ENCODE measurements at regions not wholly inside any gene's neighbourhood (a gene's known extent, or its start where the extent isn't known, plus 50 kb on each side); places are given as distances from the start of the nearest gene placed in this dataset.
"Not testable (repeated sequence)": the region's sequence is repeated elsewhere in the genome, so short reads cannot be mapped to it uniquely, and the experiment has no call there.

DNA sequence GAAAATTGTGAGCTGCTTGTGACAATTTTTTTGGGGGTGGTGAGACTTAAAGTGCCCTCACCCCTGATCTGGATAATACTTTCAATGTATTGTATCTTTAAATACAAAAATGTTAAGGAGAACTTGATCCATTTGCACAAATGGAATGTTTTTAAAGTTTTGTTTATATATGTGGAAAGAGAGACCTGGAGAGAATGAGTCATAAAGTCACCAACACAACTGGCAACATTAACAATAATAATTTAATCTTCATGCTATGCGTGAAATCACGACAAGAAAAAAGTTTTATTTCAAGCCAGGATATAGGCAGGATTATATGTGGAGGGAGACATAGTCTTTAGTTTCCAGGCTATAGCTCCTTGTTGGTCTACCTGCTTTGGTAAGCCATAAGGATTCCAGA is 537.5 kb downstream of the GPAM start:
- no peak for DNase-seq

DNA sequence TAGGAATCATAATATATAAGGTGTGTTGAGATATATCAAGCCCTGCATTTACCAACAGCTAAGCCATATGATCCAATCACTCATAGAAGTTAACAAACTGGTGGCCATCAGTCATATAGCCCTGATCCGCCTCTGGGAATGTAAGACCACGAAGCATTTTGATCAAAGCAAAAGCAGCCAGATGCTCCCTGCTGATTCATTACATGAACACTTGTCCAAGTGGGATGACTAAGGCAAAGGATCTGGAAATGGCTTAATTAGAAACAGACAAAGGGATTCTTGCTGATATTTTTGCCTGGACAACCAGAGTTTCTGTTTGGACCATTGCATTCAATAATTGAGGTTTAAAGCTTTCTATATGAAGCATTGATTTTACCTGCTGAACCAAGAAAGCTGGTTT is 535.5 kb downstream of the GPAM start:
- DNase-seq, result no peak

DNA sequence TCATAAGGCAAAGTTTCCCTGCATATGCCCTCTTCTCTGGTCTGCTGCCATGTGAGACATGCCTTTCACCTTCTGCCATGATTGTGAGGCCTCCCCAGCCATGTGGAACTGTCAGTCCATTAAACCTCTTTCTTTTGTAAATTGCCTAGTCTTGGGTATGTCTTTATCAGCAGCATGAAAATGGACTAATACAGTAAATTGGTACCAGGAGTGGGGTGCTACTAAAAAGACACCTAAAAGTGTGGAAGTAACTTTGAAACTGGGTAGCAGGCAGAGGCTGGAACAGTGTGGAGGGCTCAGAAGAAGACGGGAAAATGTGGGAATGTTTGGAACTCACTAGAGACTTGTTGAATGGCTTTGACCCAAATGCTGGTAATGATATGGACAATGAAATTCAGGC is 534.5 kb downstream of the GPAM start:
- not testable (repeated sequence) for DNase-seq

DNA sequence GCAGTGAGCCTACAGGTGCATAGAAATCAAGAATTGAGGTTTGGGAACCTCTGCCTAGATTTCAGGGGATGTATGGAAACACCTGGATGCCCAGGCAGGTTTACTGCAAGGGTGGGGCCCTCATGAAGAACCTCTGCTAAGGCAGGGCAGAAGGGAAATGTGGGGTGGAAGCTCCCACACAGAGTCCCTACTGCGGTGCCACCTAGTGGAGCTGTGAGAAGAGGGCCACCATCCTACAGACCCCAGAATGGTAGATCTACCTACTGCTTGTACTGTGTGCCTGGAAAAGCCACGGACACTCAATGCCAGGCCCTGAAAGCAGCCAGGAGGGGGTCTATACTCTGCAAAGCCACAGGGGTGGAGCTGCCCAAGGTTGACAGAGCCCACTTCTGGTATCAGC is 533.5 kb downstream of the GPAM start:
- DNase-seq, result no peak

DNA sequence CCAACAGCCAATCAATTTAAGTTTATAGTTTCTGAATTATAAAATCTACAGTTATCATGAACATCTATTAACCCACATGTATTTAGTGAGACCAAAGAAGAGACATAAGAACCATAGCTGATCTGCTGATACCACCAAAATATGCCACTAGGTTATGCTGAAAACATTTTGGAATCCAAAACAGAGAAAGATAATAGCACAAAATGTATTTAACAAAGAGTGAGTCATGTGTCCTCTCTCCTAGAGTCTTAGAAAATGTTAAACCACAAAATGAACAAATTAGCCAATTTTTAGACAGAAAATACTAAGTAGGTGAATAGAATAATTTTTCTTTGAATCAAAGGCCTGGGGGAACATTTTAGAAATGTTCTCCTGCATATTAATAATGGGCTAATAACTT is 527.5 kb downstream of the GPAM start:
- no peak for DNase-seq

DNA sequence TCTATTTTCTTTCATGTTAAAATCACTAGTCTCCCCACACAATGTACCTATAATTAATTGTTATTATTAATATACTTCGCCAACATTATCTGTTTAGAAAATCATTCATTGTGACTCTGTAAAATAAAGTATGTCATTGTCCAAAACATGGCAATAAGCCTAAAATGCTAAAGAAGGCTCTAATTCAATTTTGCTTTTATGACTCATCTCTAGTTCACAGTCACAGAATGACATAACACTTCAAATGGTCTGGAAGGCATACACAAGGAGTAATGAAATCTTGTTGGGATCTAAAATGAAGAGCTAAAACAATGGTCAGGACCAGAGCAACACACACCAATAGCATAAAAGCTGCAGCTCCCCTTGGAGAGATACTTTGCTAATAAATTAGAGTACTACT is 505.8 kb downstream of the GPAM start:
- DNase-seq, result no peak

DNA sequence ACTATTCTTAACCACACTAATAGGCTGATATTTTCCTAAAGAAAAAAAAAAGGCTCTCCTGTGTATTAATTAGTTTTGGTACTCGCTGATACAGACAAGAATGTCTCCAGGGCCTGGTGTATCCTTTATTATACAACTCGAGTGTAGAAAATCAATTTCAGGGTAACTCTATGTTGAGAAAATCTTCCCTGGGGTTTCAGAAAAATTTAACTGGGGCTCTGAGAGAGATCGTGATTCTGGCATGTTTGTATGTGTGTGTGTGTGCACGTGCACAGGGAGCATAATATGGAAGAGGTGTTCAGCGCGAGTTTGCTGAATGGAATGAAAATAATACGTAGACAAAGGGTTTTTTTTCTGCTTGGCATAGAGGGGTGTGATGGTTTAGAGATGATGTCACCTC is 496.8 kb downstream of the GPAM start:
- DNase-seq, result no peak

DNA sequence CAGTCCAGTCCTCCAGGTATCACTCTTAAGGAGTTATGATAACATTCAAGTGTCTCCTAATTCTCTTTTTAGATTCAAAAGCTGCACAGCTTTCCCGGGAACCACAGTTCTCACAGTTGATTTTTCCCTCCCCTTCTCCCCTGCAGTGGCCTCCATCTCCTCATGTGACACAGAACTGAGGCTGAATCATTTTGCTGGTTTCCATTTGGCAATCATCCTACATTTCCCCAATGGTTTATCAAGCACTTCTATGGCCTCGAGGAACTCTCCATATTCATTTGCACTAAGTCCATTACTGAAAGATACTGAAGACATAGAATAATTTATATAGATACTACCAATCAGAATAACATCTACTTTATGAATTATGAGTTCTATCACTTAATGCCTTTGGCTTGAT is 484.9 kb downstream of the GPAM start:
- DNase-seq, result no peak

DNA sequence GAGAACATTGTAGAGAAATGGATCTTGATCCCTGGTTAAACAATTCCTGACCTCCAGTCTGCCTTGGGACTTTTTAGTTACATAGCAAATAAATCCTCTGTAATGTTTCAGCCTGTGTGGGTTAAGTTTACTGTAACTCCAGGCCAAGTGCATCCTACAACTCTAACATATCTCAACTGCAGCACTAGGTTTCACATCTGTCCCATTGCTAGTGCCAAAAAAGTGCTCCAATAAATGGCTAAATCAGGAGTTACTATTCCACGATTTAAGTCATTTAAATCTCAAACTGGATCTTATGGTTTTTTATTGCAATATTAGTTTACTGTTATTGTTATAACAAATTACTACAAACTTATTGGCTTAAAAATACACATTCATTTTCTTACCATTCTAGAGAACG is 479.6 kb downstream of the GPAM start:
- no peak for DNase-seq

DNA sequence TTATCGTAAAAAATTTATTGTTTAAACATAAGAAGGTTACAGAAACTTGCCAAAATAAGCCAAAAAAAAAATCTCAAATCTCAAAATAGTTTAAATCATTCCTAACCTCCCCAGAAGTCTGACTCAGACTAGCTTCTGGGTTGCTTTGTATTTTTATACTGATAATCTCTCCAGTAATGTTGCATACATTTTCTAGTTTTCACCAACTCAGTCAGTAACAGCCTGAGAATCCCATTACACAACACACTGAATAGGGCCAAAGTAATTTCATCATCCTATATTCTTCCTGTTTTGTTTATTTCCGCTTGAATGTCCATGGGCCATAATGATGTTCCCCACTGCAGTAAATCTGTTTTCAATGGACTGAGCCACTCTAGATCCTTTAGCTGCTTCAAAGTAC is 478.5 kb downstream of the GPAM start:
- DNase-seq, result no peak

DNA sequence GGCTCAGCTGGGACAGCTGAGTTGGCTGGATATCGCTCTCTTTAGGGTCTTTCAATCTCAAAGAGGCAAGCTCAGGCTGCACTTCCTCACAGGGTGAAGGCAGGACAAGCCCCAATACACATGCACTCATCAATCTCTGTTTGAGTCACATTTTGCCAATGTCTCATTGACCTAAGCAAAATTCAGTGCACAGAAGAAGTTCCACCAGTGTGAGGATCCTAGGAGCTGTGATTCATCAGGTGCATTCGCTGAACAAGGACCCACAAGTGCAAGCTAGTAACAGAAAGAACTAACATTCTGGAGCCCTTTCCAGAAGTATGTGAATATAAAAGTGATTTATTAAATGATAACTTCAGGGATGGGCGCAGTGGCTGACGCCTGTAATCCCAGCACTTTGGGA is 477.2 kb downstream of the GPAM start:
- no peak for DNase-seq

DNA sequence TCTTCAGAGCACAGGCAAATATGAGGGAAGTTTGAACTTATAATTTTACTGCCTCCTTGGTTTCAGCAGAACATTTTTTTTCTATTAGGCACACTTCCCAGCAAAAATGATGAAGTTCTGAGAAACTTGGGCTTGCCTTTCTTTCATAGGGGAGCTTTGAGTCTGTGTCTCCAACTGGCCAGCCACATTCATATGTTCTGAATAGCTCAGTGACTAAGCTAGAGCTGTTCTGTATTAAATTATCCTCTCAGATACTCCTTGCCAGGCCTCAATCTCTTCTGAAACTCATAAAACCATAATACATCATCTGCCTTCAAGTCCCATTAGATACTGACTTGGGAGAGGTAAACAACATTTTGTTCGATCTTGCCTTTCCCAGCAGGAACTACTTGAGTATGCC is 476.5 kb downstream of the GPAM start:
- DNase-seq, result no peak

DNA sequence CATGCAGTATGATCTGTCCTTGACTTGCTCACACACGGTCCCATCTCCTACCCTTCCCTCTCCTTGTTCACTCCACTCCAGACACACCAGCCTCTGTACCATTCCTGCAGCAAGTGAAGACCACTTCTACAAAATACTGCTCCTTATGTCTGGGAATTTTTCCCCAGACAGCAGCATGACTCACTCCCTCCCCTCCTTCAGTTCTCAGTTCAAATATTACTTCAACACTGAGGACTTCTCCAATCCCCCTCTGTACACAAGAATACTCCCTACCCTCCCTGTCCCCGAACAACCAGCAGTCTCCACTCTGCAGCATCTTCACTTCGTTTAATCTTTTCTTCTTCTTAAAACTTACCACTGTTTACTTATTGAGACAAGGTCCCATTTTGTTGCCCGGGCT is 474.0 kb downstream of the GPAM start:
- no peak for DNase-seq

DNA sequence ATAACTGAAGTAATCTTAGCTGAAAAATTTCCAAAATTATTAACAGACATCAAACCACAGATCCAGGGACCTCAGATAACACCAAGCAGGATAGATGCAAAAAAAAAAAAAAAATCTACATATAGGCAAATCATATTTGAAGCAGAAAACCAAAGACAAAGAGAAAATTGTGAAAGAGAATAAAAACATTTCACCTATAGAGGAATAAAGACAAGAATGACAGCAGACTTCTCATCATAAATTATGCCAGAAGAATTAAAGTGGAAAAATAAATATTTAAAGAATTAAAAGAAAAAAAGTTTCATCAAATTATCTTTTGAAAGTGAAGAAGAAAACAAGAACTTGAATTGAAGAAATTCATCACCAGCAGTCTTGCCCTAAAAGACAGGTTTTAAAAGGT is 467.5 kb downstream of the GPAM start:
- no peak for DNase-seq

DNA sequence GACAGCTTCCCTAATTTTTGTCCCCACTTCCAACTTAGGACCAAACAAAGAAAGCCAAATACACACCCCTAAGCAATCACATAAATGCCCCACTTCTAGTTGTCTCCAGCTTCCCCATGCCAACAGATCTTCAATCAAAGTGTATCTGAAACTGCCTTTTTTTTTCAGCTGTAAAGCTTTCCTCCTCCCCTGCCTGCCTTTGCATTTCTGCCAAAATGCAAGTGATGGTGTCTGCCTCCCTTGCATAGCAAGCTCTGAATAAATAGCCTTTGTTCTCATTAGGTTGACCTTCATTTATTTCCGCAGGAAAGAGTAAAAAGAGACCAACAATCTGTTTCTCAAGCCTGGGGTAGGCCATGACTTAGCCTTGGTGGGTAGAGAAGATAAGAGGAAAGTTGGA is 459.4 kb downstream of the GPAM start:
- DNase-seq, result no peak

DNA sequence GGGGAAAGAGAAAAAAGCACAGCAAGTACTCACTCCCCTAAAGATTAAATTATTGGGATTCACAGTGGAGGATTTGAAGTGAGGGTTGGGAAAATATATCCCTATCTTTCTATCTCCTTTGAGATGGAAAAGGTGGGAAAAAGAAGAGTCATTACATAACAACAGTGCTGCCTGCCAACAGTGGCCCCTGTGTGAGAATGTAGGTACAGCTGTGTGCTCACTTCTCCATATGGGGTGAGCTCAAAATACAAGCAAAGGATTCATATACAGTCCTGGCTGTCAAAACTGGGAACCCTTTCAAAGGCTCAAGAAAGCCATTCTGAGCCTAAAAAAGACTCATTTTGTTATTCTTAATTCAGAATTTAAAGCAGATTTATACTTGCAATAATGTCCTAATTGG is 458.5 kb downstream of the GPAM start:
- DNase-seq, result no peak

DNA sequence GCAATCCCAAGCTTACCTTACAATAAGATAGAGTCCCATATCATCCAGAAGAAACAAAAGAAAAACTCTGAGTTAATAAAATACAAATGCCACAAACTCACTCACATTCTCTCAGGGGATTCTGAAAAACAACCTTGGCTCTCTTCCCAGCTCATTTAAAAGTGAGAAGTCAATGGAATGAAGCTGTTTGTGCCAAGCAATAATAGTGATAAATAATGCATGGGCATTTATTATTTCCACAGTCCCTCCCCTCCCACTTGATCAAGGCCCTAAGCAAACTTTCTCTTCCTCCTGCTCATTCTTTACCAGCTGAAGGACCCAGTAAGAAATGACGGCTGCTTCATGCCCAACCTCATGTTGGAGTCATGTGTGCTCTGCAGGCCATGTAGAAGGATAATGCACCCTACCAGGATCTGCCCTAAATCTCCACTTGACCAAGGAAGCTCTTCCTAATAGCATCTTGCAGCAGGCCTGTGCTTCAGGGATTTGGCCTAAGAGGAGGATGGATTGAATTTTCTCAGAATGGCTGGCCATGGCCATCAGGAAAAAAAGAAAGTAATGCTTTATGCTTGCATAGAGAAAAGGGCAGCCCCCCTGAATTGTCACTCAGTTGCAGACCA is 451.3 kb downstream of the GPAM start:
- DNase-seq, result no peak

DNA sequence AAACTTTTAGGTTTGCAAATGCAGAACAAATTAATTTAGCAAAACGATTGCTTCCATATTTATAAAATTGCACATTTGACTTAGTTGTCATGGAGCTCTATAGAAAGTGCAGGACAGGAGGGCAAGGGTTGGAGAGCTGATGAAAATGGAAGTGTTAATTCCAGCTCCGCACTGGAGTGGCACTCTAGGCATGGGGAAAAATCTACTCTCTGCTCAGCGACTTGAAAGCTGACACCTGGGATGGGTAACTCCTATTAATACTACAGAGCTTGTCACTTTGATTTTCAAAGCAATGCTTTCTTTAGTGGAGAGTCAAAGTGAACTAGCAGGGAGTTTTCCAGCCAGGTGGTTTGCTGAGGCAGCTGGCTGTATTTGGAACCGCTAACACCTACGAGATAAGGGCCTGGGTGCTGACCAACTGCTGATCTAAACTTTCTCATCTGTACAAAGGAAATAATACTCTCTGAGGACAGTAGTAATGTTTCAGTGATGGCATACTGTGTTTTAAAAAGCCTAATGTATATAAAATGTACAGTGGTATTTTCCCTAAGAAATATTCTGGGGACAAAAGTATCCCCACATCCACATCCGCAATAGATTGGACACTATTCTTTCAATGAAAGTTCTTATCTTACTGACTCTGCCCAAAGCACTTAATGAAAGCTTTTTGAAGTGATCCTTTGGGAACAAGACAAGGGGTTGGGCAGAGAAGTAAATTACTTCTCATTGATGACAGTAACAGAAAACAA is 444.3 kb downstream of the GPAM start:
- no peak for DNase-seq

DNA sequence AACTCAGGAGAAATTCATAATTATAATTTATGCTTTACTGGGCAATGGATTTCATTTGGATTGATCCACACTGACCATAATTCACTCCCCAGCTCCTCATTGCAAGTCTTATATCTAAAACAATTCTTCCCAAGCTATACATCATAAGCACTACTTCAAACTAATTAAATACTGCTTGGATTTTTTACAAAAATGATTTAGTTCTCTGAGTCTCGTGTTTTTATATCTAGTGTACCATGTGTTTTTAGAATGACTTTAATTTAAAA is 443.8 kb downstream of the GPAM start:
- DNase-seq, result no peak

DNA sequence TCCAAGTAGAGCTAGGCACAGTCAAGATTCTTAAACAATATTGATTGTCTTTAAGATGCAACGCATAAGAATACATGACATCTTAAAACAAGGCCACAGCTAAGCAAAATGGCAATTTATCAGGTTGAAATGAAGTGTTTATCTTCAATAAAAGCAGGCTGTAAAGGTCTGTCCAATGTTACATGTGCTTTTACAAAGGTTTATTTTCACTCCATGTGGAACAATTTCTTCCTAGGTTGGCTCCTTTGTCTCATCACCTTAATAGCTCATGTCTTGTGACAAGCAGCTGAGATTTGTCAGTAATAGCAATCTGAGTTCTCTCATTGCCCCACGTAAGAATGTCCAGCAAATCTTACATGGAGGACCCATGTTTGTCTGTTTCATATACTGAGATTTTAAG is 437.6 kb downstream of the GPAM start:
- DNase-seq, result no peak

DNA sequence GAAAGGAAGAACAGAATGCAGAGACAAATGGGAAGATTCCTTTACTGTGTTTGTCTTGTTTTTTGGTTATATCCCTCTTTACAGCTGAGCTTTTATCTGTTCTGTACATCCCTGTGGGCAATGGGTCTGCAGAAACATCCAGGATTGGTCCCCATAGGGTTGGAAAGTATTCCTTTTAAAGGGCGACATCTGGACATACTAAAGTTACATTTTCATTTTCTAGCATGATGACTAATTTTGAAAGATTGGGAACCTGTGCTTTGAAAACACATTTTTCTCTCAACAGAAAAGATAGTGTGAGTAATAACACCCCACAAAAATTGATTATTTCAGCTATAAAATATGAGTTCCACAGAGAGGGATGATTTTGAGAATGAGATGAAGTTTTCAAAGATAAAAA is 435.8 kb downstream of the GPAM start:
- DNase-seq, result no peak

DNA sequence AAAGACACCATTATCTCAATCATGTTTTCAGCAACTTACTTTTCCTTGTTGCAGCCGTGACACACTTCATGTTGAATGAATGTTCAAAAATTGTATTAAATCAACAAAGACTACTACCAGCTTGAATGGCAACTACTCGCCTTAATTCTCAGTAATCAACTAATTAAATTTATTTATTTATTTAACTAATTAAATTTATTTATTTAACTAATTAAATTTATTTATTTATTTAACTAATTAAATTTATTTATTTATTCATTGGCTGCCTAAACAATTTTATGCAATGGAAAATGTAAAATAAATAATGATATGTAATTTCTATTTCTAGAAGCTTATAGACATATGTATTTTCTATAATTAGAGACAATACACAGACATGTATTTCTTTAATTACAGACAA is 435.4 kb downstream of the GPAM start:
- no peak for DNase-seq

DNA sequence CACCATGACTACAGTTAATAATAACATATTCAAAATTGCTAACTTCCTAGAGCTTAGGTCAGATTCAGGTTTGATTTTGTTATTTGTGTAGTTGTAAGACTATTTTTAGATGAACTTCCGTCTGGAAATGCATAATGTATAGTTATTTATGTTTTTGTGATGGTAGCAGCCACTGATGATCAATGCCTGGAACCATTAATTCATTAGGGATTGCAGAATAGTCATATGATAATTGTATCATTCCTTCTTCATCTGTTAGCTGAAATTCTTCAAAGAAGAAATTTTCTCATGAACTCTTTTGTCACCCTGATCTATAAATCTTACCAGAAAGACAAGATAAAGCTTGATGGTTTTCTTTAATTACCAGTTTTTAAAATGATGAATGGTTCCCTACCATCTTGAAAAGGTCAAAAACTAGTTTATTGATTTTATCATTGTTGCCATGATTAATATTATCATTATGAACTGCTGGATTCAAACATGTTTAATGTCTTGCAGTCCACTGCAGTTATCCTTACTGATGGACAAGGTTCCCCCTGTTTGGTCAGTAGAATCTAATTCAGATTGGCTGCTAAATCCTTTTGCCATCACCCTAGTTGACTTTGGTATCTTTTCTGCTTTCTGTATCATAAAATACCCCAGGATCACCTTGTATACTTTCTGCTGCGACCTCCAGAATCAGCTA is 433.3 kb downstream of the GPAM start:
- DNase-seq, result no peak

DNA sequence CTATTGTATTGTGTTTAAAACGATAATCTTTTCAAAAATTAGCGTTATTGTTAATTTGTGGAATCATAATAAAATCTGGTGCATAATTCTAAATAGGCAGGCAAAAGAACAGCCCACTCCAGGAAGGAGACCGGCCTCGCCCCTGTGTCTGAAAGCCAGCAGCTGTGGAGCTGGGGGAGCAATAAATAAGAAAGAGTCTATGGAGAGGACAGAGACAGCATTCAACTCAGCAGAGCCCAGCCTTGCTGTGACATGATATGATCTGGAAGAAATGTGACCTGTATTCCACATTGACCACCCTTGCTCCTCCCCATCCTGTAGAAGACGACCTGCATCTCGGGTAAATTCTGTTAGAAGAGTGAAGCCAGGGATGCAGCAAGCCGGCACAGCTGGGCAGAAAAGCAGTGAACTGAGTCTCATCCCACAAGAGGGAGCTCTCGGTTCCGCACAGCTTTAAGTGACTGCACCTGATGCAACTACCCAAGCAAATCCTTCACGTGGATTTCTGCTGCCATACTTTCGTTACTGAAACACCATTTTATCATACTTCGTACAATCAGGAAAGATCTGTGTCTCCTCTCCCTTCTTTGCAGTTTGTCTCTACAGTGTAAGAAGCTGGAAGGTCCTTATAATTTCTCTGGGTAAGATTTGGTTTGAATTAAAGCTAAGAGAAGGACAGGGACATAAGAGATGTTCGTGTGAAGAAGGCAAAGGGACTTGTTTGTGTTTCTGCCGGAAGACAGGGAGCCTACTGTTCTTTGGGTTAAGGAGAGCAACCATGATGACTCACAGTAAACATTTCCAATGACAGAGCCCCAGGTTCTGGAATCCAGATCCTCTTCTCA is 427.1 kb downstream of the GPAM start:
- DNase-seq, result no peak

All from NCI-H510A (cell line).